ENCODE measurements at regions not wholly inside any gene's neighbourhood (a gene's known extent, or its start where the extent isn't known, plus 50 kb on each side); places are given as distances from the start of the nearest gene placed in this dataset.

DNA sequence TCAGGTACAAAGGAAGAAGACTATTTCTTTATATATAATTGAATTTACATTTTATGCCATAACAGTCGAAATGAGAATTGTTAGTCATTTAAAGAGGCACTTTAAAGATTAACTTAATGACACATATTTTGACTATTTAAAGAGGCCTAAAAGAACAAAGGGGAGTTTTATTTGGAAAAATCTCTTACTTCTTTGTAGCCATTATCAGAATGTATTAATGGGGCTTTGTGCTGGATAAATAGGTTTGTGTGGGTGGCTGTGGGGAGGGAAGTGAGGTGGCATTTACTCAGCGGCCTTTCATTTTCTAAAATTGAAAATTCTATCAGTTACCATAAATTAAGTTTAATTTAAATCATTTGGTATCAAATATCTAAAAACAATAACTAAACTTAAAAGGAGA, 462.2 kb upstream of the CXADR start:
- H3K27ac ChIP-seq (ENCODE audit: low read depth, low read length, poor library complexity, severe bottlenecking): no peak overlapping the region
- POLR2A ChIA-PET (ENCODE audit: low non-redundant PET): no interaction called here
- H3K27me3 ChIP-seq (replicated peaks; ENCODE audit: insufficient read depth, low read depth, low read length, poor library complexity): no peaks in the 10 kb centered on the region
- DNase-seq (ENCODE audit: low spot score): no peak
- CTCF ChIA-PET: no interaction called here
- H3K36me3 ChIP-seq (ENCODE audit: insufficient read depth, low read length, poor library complexity, severe bottlenecking): no peaks in the 10 kb centered on the region
- TF ChIP-seq EZH2 (IDR thresholded peaks at IDR 0.05; ENCODE audit: borderline replicate concordance, low read depth, low read length, poor library complexity, severe bottlenecking): no peak
- TF ChIP-seq, protein P1, sequence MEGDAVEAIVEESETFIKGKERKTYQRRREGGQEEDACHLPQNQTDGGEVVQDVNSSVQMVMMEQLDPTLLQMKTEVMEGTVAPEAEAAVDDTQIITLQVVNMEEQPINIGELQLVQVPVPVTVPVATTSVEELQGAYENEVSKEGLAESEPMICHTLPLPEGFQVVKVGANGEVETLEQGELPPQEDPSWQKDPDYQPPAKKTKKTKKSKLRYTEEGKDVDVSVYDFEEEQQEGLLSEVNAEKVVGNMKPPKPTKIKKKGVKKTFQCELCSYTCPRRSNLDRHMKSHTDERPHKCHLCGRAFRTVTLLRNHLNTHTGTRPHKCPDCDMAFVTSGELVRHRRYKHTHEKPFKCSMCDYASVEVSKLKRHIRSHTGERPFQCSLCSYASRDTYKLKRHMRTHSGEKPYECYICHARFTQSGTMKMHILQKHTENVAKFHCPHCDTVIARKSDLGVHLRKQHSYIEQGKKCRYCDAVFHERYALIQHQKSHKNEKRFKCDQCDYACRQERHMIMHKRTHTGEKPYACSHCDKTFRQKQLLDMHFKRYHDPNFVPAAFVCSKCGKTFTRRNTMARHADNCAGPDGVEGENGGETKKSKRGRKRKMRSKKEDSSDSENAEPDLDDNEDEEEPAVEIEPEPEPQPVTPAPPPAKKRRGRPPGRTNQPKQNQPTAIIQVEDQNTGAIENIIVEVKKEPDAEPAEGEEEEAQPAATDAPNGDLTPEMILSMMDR (conservative IDR thresholded peaks at IDR 0.05; ENCODE audit: low read depth, low read length): no peak
- intact Hi-C loops (cut with micrococcal nuclease; ENCODE audit: unreplicated experiment): no loop called here
- no peak overlapping the region for H3K4me3 ChIP-seq (ENCODE audit: low read depth, low read length, poor library complexity, severe bottlenecking)
- peaks cover 10% of the 10 kb centered on the region for H3K4me1 ChIP-seq (ENCODE audit: insufficient read depth, low read length, poor library complexity, severe bottlenecking)
- no TSS peak for BruUV-seq (replicated peaks)
- H3K9me3 ChIP-seq (ENCODE audit: low read depth, low read length, poor library complexity, severe bottlenecking): peaks cover 3% of the 10 kb centered on the region

DNA sequence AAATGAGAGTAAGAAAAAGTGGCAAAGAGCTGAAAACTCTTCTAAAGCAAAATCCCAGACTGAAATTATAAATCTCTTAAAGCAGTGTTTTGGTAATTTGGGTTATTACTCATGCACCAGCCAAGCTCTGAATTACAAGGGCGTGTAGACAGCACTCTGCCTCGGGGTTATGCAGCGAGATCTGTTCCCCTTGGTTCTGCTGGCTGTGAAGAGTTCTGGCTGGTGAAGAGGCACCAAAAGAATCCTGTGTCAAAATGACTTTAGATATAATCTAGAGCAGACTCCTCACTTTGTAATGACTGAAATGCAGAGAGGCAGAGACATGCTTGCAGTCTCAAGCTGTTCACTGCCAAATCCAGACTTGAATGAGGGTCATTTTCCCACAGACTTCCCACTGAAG, 461.8 kb upstream of the CXADR start:
- Histone ChIP-seq H3K4me3 (ENCODE audit: low read depth, low read length, poor library complexity, severe bottlenecking) (no peak overlapping the region), H3K27ac (ENCODE audit: low read depth, low read length, poor library complexity, severe bottlenecking) (no peak overlapping the region), H3K36me3 (ENCODE audit: insufficient read depth, low read length, poor library complexity, severe bottlenecking) (no peaks in the 10 kb centered on the region), H3K9me3 (ENCODE audit: low read depth, low read length, poor library complexity, severe bottlenecking) (peaks cover 3% of the 10 kb centered on the region), H3K27me3 (replicated peaks; ENCODE audit: insufficient read depth, low read depth, low read length, poor library complexity) (no peaks in the 10 kb centered on the region), H3K4me1 (ENCODE audit: insufficient read depth, low read length, poor library complexity, severe bottlenecking) (peaks cover 10% of the 10 kb centered on the region)
- ChIA-PET CTCF (no interaction called here), POLR2A (ENCODE audit: low non-redundant PET) (no interaction called here)
- BruUV-seq (replicated peaks): no TSS peak
- no peak for DNase-seq (ENCODE audit: low spot score)
- no peak for TF ChIP-seq EZH2 (IDR thresholded peaks at IDR 0.05; ENCODE audit: borderline replicate concordance, low read depth, low read length, poor library complexity, severe bottlenecking)
- TF ChIP-seq, protein P1 (conservative IDR thresholded peaks at IDR 0.05; ENCODE audit: low read depth, low read length): no peak
- intact Hi-C loops (cut with micrococcal nuclease; ENCODE audit: unreplicated experiment): no loop called here

DNA sequence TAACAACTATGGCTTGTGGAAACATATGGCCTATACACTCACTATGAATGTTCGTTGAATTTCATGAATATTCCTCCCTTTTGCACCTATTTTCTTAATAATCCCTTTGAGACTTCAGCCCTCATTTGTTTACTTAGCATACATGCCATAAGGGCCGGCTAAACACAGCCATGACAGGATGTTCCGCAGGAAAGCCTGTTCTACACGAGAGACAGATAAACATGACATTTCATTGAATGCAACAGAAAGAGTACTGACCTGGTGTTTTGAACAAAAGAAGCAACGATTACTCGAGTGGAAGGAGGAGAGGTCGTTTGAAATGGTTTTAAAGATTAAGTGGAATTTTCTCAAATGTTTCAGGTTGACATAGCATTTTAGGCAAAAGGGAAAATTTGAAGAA, 459.5 kb upstream of the CXADR start:
- H3K4me3 ChIP-seq (ENCODE audit: low read depth, low read length, poor library complexity, severe bottlenecking): no peak overlapping the region
- H3K4me1 ChIP-seq (ENCODE audit: insufficient read depth, low read length, poor library complexity, severe bottlenecking): peaks cover 10% of the 10 kb centered on the region
- TF ChIP-seq EZH2 (IDR thresholded peaks at IDR 0.05; ENCODE audit: borderline replicate concordance, low read depth, low read length, poor library complexity, severe bottlenecking): no peak
- TF ChIP-seq, protein P1 (conservative IDR thresholded peaks at IDR 0.05; ENCODE audit: low read depth, low read length): no peak
- H3K9me3 ChIP-seq (ENCODE audit: low read depth, low read length, poor library complexity, severe bottlenecking): peaks cover 9% of the 10 kb centered on the region
- POLR2A ChIA-PET (ENCODE audit: low non-redundant PET): no interaction called here
- no peaks in the 10 kb centered on the region for H3K36me3 ChIP-seq (ENCODE audit: insufficient read depth, low read length, poor library complexity, severe bottlenecking)
- intact Hi-C loops (cut with micrococcal nuclease; ENCODE audit: unreplicated experiment): no loop called here
- no peak for DNase-seq (ENCODE audit: low spot score)
- H3K27me3 ChIP-seq (replicated peaks; ENCODE audit: insufficient read depth, low read depth, low read length, poor library complexity): no peaks in the 10 kb centered on the region
- CTCF ChIA-PET: no interaction called here
- BruUV-seq (replicated peaks): no TSS peak
- no peak overlapping the region for H3K27ac ChIP-seq (ENCODE audit: low read depth, low read length, poor library complexity, severe bottlenecking)

All from A673 (cell line).